Globus pallidus (tissue), 1 donor: ENCODE measurements at regions not wholly inside any gene's neighbourhood (a gene's known extent, or its start where the extent isn't known, plus 50 kb on each side); places are given as distances from the start of the nearest gene placed in this dataset.
A peak's percentile ranks its signal among the peaks of the same experiment; 100 is the strongest.

ENCODE experiments used
- DNase-seq: peaks from one replicate; pipeline ENCODE4 v3.0.0-alpha.2; 2015; ENCODE audit warnings: low spot score

GRCh38 chr4:156496797-156497196, 474.8 kb downstream of the PDGFC start:
- no peak for DNase-seq

GRCh38 chr4:156495836-156496235, 475.8 kb downstream of the PDGFC start:
- DNase-seq: no peak

- no peak for DNase-seq
Observed at GRCh38 chr4:156495091-156495490, 476.5 kb downstream of the PDGFC start.

GRCh38 chr4:156493858-156494257, 477.7 kb downstream of the PDGFC start:
- no peak for DNase-seq

- no peak for DNase-seq
Observed at GRCh38 chr4:156487107-156487506, 484.5 kb downstream of the PDGFC start.

- DNase-seq: no peak
Observed at GRCh38 chr4:156481845-156482244, 489.8 kb downstream of the PDGFC start.

GRCh38 chr4:156477636-156478035, 494.0 kb downstream of the PDGFC start:
- no peak for DNase-seq

- DNase-seq: no peak
Observed at GRCh38 chr4:156476359-156476758, 495.2 kb downstream of the PDGFC start.

- DNase-seq: peak; percentile 16
Observed at GRCh38 chr4:156475322-156475721, 496.3 kb downstream of the PDGFC start.

GRCh38 chr4:156473151-156473550, 498.4 kb downstream of the PDGFC start:
- DNase-seq: no peak

- no peak for DNase-seq
Observed at GRCh38 chr4:156472624-156473023, 499.0 kb downstream of the PDGFC start.

- no peak for DNase-seq
Observed at GRCh38 chr4:156459584-156459983, 505.9 kb upstream of the CTSO start.

- no peak for DNase-seq
Observed at GRCh38 chr4:156456830-156457229, 503.2 kb upstream of the CTSO start.

- DNase-seq: no peak
Observed at GRCh38 chr4:156443488-156443887, 489.8 kb upstream of the CTSO start.

- DNase-seq: no peak
Observed at GRCh38 chr4:156442912-156443311, 489.2 kb upstream of the CTSO start.

- no peak for DNase-seq
Observed at GRCh38 chr4:156439576-156440200, 486.0 kb upstream of the CTSO start.

GRCh38 chr4:156437666-156438065, 484.0 kb upstream of the CTSO start:
- no peak for DNase-seq

- DNase-seq: no peak
Observed at GRCh38 chr4:156422576-156422975, 468.9 kb upstream of the CTSO start.

- no peak for DNase-seq
Observed at GRCh38 chr4:156420623-156421022, 467.0 kb upstream of the CTSO start.

GRCh38 chr4:156419080-156419685, 465.5 kb upstream of the CTSO start:
- DNase-seq: no peak

GRCh38 chr4:156414406-156414805, 460.7 kb upstream of the CTSO start:
- no peak for DNase-seq

GRCh38 chr4:156413239-156414135, 459.8 kb upstream of the CTSO start:
- no peak for DNase-seq

GRCh38 chr4:156411531-156411930, 457.9 kb upstream of the CTSO start:
- DNase-seq: no peak
